H1 (cell line): ENCODE measurements at regions not wholly inside any gene's neighbourhood (a gene's known extent, or its start where the extent isn't known, plus 50 kb on each side); places are given as distances from the start of the nearest gene placed in this dataset.

ENCODE experiments used
- CTCF ChIA-PET: fragments of 300-600 bp; sonication (Branson Sonifier 250); formaldehyde crosslinking; loops from one replicate; lab custom pipeline; 2021; ENCODE audit not compliant: partially characterized antibody; lab: Charles Lee
- POLR2A ChIA-PET: fragments of 300-600 bp; sonication (Branson Sonifier 250); formaldehyde crosslinking; loops from one replicate; lab custom pipeline; 2021; ENCODE audit warnings: inconsistent platforms; ENCODE audit not compliant: partially characterized antibody; lab: Charles Lee
- DNase-seq, 2 experiments: peaks; one replicate each; pipeline versions ENCODE4 v3.0.0 to v3.0.0-alpha.2; 2010 to 2022; ENCODE audit warnings: low spot score in 2 of 2, low read depth in 1 of 2, mixed read lengths in 1 of 2
- FAIRE-seq: peaks from 2 replicates; lab custom pipeline; 2011; peaks lifted over from hg19 to GRCh38; lab: Jason Lieb, UNC
- H2AFZ ChIP-seq: 2 replicates; pipeline ENCODE4 v1.8.1; 2012; ENCODE audit warnings: low read length, inconsistent platforms
- H2AK5ac ChIP-seq: 2 replicates; pipeline ENCODE4 v1.6.1; 2013; ENCODE audit warnings: low read depth, low read length
- H2BK120ac ChIP-seq: replicated peaks from 2 replicates; pipeline ENCODE3; 2013; ENCODE audit warnings: low read depth, low read length, inconsistent platforms
- H2BK12ac ChIP-seq: 2 replicates; pipeline ENCODE4 v1.6.1; 2013; ENCODE audit warnings: low read depth, low read length
- H2BK15ac ChIP-seq: 2 replicates; pipeline ENCODE4 v1.6.1; 2013; ENCODE audit warnings: low read length
- H2BK20ac ChIP-seq: 2 replicates; pipeline ENCODE4 v1.6.1; 2013; ENCODE audit warnings: low read length
- H2BK5ac ChIP-seq: 2 replicates; pipeline ENCODE4 v1.6.1; 2013; ENCODE audit warnings: low read depth, low read length
- H3K14ac ChIP-seq: 2 replicates; pipeline ENCODE4 v1.6.1; 2013; ENCODE audit warnings: inconsistent platforms; ENCODE audit not compliant: insufficient read length
- H3K18ac ChIP-seq: 2 replicates; pipeline ENCODE4 v1.6.1; 2013; ENCODE audit warnings: low read length; ENCODE audit errors: extremely low read depth
- H3K23ac ChIP-seq: 2 replicates; pipeline ENCODE4 v1.6.1; 2013; ENCODE audit warnings: inconsistent platforms; ENCODE audit not compliant: insufficient read length
- H3K23me2 ChIP-seq: 2 replicates; pipeline ENCODE4 v1.6.1; 2013; ENCODE audit warnings: low read depth, low read length
- H3K27ac ChIP-seq: 2 replicates; pipeline ENCODE4 v1.6.1; 2011; ENCODE audit warnings: low read depth, low read length, inconsistent platforms
- H3K27me3 ChIP-seq, 4 experiments: replicated peaks in 1 of 4; 1 replicate in 1 of 4; 2 replicates in 3 of 4; pipeline versions ENCODE4 v1.6.1 to v1.8.1; 2011 to 2013; ENCODE audit warnings: low read length in 3 of 4, mild to moderate bottlenecking in 3 of 4, inconsistent platforms in 2 of 4, mixed read lengths in 2 of 4, moderate library complexity in 1 of 4; ENCODE audit not compliant: control insufficient read depth in 3 of 4, insufficient read depth in 3 of 4; ENCODE audit errors: extremely low read depth in 1 of 4
- H3K36me3 ChIP-seq, 4 experiments: 2 replicates each; pipeline versions ENCODE4 v1.6.1 to v1.8.1; 2011 to 2013; ENCODE audit warnings: mild to moderate bottlenecking in 4 of 4, low read length in 3 of 4, moderate library complexity in 2 of 4, control low read depth in 1 of 4, inconsistent platforms in 1 of 4; ENCODE audit not compliant: insufficient read depth in 4 of 4, control insufficient read depth in 2 of 4
- H3K4ac ChIP-seq: replicated peaks from 2 replicates; pipeline ENCODE3; 2013; ENCODE audit warnings: low read length, low read depth, mixed read lengths, inconsistent platforms; ENCODE audit not compliant: insufficient read length
- H3K4me1 ChIP-seq, 4 experiments: replicated peaks in 1 of 4; 1 replicate in 1 of 4; 2 replicates in 3 of 4; pipeline versions ENCODE4 v1.6.1 to v1.8.1; 2011 to 2013; ENCODE audit warnings: low read length in 3 of 4, inconsistent platforms in 2 of 4, mixed read lengths in 1 of 4; ENCODE audit not compliant: insufficient read depth in 4 of 4, control insufficient read depth in 3 of 4
- H3K4me2 ChIP-seq, 2 experiments: 2 replicates each; pipeline versions ENCODE4 v1.6.1 to v1.8.1; 2011 to 2013; ENCODE audit warnings: low read depth in 2 of 2, low read length in 2 of 2, control low read depth in 1 of 2, inconsistent platforms in 1 of 2, mild to moderate bottlenecking in 1 of 2; ENCODE audit not compliant: insufficient read depth in 1 of 2
- H3K4me3 ChIP-seq, 4 experiments: fragments of 200-600, 300-600 bp in 1 of 4; sonication (generic), shearing (Covaris generic), sonication (Bioruptor Twin) in 1 of 4; 2 replicates each; pipeline versions ENCODE4 v1.5.1 to v1.8.1; 2011 to 2016; ENCODE audit warnings: low read length in 4 of 4, low read depth in 3 of 4, control low read depth in 2 of 4, inconsistent platforms in 2 of 4, mild to moderate bottlenecking in 2 of 4, mixed read lengths in 1 of 4, moderate library complexity in 1 of 4; ENCODE audit not compliant: insufficient read depth in 2 of 4; ENCODE audit errors: extremely low read depth in 1 of 4
- H3K56ac ChIP-seq: replicated peaks from 2 replicates; pipeline ENCODE3; 2013; ENCODE audit warnings: low read depth, mild to moderate bottlenecking, mixed read lengths, low read length, inconsistent platforms; ENCODE audit not compliant: insufficient read length
- H3K79me1 ChIP-seq: 2 replicates; pipeline ENCODE4 v1.6.1; 2013; ENCODE audit warnings: low read depth, low read length, control low read depth
- H3K79me2 ChIP-seq, 2 experiments: 2 replicates each; pipeline versions ENCODE4 v1.6.1 to v1.8.1; 2012 to 2013; ENCODE audit warnings: low read length in 2 of 2, mild to moderate bottlenecking in 2 of 2, inconsistent platforms in 1 of 2; ENCODE audit not compliant: insufficient read depth in 2 of 2, control insufficient read depth in 1 of 2
- H3K9ac ChIP-seq, 4 experiments: replicated peaks in 1 of 4; 1 replicate in 1 of 4; 2 replicates in 3 of 4; pipeline versions ENCODE4 v1.6.1 to v1.8.1; 2011 to 2013; ENCODE audit warnings: low read depth in 3 of 4, low read length in 3 of 4, control low read depth in 2 of 4, mild to moderate bottlenecking in 2 of 4, moderate library complexity in 2 of 4, inconsistent platforms in 1 of 4; ENCODE audit errors: extremely low read depth in 1 of 4
- H3K9me3 ChIP-seq, 2 experiments: 2 replicates each; pipeline versions ENCODE4 v1.6.1 to v1.8.1; 2012 to 2013; ENCODE audit warnings: mild to moderate bottlenecking in 2 of 2, moderate library complexity in 2 of 2, control low read depth in 1 of 2, inconsistent platforms in 1 of 2, low read depth in 1 of 2, low read length in 1 of 2, mixed read lengths in 1 of 2; ENCODE audit not compliant: insufficient read depth in 2 of 2
- H4K20me1 ChIP-seq, 2 experiments: replicated peaks in 1 of 2; 2 replicates each; pipeline versions ENCODE3 to v1.8.1; 2011 to 2013; ENCODE audit warnings: inconsistent platforms in 2 of 2, low read length in 2 of 2, mild to moderate bottlenecking in 1 of 2; ENCODE audit not compliant: insufficient read depth in 2 of 2, control insufficient read depth in 1 of 2
- H4K5ac ChIP-seq: 2 replicates; pipeline ENCODE4 v1.6.1; 2013; ENCODE audit warnings: low read length, low read depth, mixed read lengths, inconsistent platforms; ENCODE audit not compliant: insufficient read length
- H4K8ac ChIP-seq: 2 replicates; pipeline ENCODE4 v1.8.0; 2013; ENCODE audit warnings: mild to moderate bottlenecking, moderate library complexity, low read length, inconsistent platforms; ENCODE audit not compliant: insufficient read depth; ENCODE audit errors: extremely low read depth
- H4K91ac ChIP-seq: replicated peaks from 2 replicates; pipeline ENCODE3; 2013; ENCODE audit warnings: low read length, mixed read lengths, inconsistent platforms; ENCODE audit not compliant: insufficient read length
- ASH2L ChIP-seq: fragments of 200-600, 300-600 bp; sonication (generic); IDR thresholded peaks from one replicate; pipeline ENCODE4 v1.7.1; 2017; ENCODE audit warnings: low read length
- CTCF ChIP-seq, 3 experiments: IDR thresholded peaks; 1 replicate in 2 of 3; 2 replicates in 1 of 3; pipeline versions ENCODE4 v1.5.1 to v1.6.1; 2011; ENCODE audit warnings: low read length in 3 of 3, mild to moderate bottlenecking in 3 of 3, inconsistent platforms in 2 of 3, low read depth in 1 of 3, moderate library complexity in 1 of 3; ENCODE audit not compliant: insufficient read depth in 1 of 3; ENCODE audit errors: control extremely low read depth in 1 of 3
- JUN ChIP-seq: IDR thresholded peaks from 2 replicates; pipeline ENCODE4 v1.6.1; 2011; ENCODE audit warnings: low read depth, mild to moderate bottlenecking, improper control_type of control experiment, low read length
- KDM4A ChIP-seq: IDR thresholded peaks from one replicate; pipeline ENCODE4 v1.7.1; 2012; ENCODE audit warnings: low read depth, mild to moderate bottlenecking, moderate library complexity, low read length, inconsistent platforms; ENCODE audit not compliant: severe bottlenecking
- POLR2A ChIP-seq, 2 experiments: IDR thresholded peaks; 1 replicate in 1 of 2; 2 replicates in 1 of 2; pipeline ENCODE4 v1.6.1; 2011; ENCODE audit warnings: low read depth in 2 of 2, low read length in 2 of 2, mild to moderate bottlenecking in 2 of 2; ENCODE audit errors: control extremely low read depth in 1 of 2
- SUZ12 ChIP-seq: fragments of 200-600 bp; sonication (generic); IDR thresholded peaks from 2 replicates; pipeline ENCODE4 v1.6.1; 2012; ENCODE audit warnings: mild to moderate bottlenecking, inconsistent platforms, low read length, moderate library complexity, mixed read lengths
- WGBS, 2 experiments: shearing (Covaris generic) in 1 of 2; methylation state at CpG; one replicate each; pipeline versions ENCODE4 v1.1.6 to v1.1.7; 2013 to 2015; ENCODE audit warnings: low lambda C conversion rate in 2 of 2, mixed read lengths in 2 of 2, inconsistent platforms in 1 of 2, low coverage in 1 of 2, missing lambda C conversion rate in 1 of 2; ENCODE audit not compliant: insufficient replicate concordance in 2 of 2, insufficient coverage in 1 of 2, insufficient read length in 1 of 2; ENCODE audit errors: extremely low coverage in 1 of 2, missing lambda C conversion rate in 1 of 2; 5-methylcytosine and 5-hydroxymethylcytosine counted together

- H3K23me2 ChIP-seq = no peaks in the 10 kb centered on the region
- H4K91ac ChIP-seq = no peak overlapping the region
- TF ChIP-seq POLR2A (IDR thresholded peaks at IDR 0.05; ENCODE audit: control extremely low read depth in 1 of 2, low read depth in 2 of 2, low read length in 2 of 2) = no peak
- TF ChIP-seq SUZ12 = no peak
- no peak for TF ChIP-seq KDM4A
- no peak for TF ChIP-seq CTCF (IDR thresholded peaks at IDR 0.05; ENCODE audit: control extremely low read depth in 1 of 3, insufficient read depth in 1 of 3, low read depth in 1 of 3, low read length in 3 of 3)
- no peak for TF ChIP-seq ASH2L
- TF ChIP-seq JUN = no peak
Observed at GRCh38 chr3:106371971-106372805, 503.4 kb upstream of the CBLB start.

More at GRCh38 chr3:106371971-106372805, 503.4 kb upstream of the CBLB start:
- no peak overlapping the region for H4K5ac ChIP-seq
- no peak overlapping the region for H2BK5ac ChIP-seq
- no peak overlapping the region for H2AK5ac ChIP-seq
- no peaks in the 10 kb centered on the region for H3K79me2 ChIP-seq
- no peak overlapping the region for H3K23ac ChIP-seq
- no peak overlapping the region for H3K27ac ChIP-seq
- H2BK20ac ChIP-seq = no peak overlapping the region
- H3K18ac ChIP-seq = no peak overlapping the region
- no peak overlapping the region for H3K4ac ChIP-seq
- FAIRE-seq (no peak), DNase-seq (no peak)
- H4K8ac ChIP-seq = no peak overlapping the region
- H3K9me3 ChIP-seq = no peaks in the 10 kb centered on the region
- CTCF ChIA-PET = no interaction called here
- H2BK120ac ChIP-seq = no peak overlapping the region
- WGBS, 2 experiments = 82% methylated on average over 1 of the region's 1 CpG; no CpG with 5 or more reads in 1 of the 2 experiments
- no peaks in the 10 kb centered on the region for H4K20me1 ChIP-seq
- H3K27me3 ChIP-seq = no peaks in the 10 kb centered on the region
- H3K4me2 ChIP-seq = no peak overlapping the region
- no peak overlapping the region for H3K14ac ChIP-seq
- H2BK15ac ChIP-seq = no peak overlapping the region
- H3K36me3 ChIP-seq = no peaks in the 10 kb centered on the region
- no peaks in the 10 kb centered on the region for H3K4me1 ChIP-seq
- POLR2A ChIA-PET = no interaction called here
- H3K9ac ChIP-seq = no peak overlapping the region
- no peaks in the 10 kb centered on the region for H3K79me1 ChIP-seq
- H2AFZ ChIP-seq = no peak overlapping the region
- no peak overlapping the region for H3K56ac ChIP-seq
- no peak overlapping the region for H3K4me3 ChIP-seq
- no peak overlapping the region for H2BK12ac ChIP-seq
